DND-41 (cell line): ENCODE measurements at regions not wholly inside any gene's neighbourhood (a gene's known extent, or its start where the extent isn't known, plus 50 kb on each side); places are given as distances from the start of the nearest gene placed in this dataset.

Experiments used
- EZH2 ChIP-seq: IDR thresholded peaks from 3 replicates; pipeline ENCODE4 v1.6.1; 2012; ENCODE audit warnings: borderline replicate concordance, low read depth, mild to moderate bottlenecking, moderate library complexity, low read length, inconsistent platforms; ENCODE audit not compliant: severe bottlenecking
- TF ChIP-seq, protein P1 (sequence below): IDR thresholded peaks from 2 replicates; pipeline ENCODE4 v1.5.1; 2012; ENCODE audit warnings: borderline replicate concordance, low read length, moderate library complexity, mild to moderate bottlenecking; ENCODE audit not compliant: poor library complexity, severe bottlenecking; ENCODE audit errors: extremely low read depth

DNA sequence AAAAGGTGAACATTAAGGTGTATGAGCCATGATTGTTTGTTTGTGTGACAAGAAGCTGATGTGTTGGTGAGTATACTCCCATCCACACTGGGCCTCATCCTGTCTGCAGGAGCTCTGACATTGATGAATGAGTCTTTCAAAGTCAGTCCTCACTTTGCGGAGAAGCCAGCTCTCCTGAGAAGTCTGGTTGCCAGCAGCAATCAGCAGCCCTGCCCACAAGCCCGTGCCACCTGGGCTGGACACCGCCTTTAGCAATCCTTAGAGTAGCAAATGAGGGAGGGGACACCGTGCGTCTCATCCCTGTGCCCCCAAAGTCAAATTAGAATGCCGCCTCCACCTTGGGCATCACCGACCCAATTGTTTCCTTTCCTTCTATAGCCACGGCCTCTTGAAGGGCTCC is 174.8 kb upstream of the NECTIN1 start:
- TF ChIP-seq, protein P1, sequence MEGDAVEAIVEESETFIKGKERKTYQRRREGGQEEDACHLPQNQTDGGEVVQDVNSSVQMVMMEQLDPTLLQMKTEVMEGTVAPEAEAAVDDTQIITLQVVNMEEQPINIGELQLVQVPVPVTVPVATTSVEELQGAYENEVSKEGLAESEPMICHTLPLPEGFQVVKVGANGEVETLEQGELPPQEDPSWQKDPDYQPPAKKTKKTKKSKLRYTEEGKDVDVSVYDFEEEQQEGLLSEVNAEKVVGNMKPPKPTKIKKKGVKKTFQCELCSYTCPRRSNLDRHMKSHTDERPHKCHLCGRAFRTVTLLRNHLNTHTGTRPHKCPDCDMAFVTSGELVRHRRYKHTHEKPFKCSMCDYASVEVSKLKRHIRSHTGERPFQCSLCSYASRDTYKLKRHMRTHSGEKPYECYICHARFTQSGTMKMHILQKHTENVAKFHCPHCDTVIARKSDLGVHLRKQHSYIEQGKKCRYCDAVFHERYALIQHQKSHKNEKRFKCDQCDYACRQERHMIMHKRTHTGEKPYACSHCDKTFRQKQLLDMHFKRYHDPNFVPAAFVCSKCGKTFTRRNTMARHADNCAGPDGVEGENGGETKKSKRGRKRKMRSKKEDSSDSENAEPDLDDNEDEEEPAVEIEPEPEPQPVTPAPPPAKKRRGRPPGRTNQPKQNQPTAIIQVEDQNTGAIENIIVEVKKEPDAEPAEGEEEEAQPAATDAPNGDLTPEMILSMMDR, result no peak
- TF ChIP-seq EZH2, result no peak
